ENCODE measurements at regions not wholly inside any gene's neighbourhood (a gene's known extent, or its start where the extent isn't known, plus 50 kb on each side); places are given as distances from the start of the nearest gene placed in this dataset.

DNA sequence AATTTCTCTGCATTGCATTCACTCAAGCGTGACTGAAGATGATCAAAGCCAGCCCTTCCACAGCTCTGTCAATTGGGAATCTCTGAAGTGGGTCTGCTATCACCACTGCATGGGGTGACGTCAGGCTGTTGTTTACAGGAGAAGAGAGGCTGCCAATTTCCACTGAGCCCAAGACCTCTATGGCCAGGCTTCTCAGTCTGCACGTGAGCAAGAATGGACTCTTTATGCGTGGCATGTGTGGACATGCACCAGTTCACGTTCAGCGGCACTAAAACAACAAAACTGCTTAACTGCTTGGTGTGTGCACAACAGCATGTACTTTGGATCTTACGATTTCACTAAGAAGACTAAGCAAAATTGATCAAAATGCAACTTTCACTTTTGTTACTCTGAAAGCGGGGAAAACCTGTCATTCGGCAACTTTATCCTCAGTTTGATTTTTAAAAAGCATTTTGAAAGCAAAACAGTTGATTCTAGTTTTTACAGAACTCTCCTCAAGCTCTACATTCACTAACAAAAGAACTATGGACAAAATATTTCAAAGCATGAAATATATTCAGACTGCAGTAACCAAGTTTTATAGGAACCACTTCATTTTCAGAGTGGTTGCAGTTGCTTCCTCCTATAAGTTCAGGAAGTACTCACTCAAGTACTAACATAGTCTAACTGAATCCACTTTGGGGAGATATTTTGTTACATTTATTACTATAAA lies 77.0 kb upstream of the SERTAD2 start (continued):
- TF ChIP-seq, protein P1, sequence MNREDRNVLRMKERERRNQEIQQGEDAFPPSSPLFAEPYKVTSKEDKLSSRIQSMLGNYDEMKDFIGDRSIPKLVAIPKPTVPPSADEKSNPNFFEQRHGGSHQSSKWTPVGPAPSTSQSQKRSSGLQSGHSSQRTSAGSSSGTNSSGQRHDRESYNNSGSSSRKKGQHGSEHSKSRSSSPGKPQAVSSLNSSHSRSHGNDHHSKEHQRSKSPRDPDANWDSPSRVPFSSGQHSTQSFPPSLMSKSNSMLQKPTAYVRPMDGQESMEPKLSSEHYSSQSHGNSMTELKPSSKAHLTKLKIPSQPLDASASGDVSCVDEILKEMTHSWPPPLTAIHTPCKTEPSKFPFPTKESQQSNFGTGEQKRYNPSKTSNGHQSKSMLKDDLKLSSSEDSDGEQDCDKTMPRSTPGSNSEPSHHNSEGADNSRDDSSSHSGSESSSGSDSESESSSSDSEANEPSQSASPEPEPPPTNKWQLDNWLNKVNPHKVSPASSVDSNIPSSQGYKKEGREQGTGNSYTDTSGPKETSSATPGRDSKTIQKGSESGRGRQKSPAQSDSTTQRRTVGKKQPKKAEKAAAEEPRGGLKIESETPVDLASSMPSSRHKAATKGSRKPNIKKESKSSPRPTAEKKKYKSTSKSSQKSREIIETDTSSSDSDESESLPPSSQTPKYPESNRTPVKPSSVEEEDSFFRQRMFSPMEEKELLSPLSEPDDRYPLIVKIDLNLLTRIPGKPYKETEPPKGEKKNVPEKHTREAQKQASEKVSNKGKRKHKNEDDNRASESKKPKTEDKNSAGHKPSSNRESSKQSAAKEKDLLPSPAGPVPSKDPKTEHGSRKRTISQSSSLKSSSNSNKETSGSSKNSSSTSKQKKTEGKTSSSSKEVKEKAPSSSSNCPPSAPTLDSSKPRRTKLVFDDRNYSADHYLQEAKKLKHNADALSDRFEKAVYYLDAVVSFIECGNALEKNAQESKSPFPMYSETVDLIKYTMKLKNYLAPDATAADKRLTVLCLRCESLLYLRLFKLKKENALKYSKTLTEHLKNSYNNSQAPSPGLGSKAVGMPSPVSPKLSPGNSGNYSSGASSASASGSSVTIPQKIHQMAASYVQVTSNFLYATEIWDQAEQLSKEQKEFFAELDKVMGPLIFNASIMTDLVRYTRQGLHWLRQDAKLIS (CRISPR knock-in tag; IDR thresholded peaks at IDR 0.05), result no peak
- TF ChIP-seq SAP130 (CRISPR knock-in tag; IDR thresholded peaks at IDR 0.05; ENCODE audit: low read depth) (peak; percentile 93), ADNP (CRISPR knock-in tag; IDR thresholded peaks at IDR 0.05) (no peak), JUND (CRISPR knock-in tag; IDR thresholded peaks at IDR 0.05) (peak; percentile 95), MYNN (CRISPR knock-in tag; IDR thresholded peaks at IDR 0.05; ENCODE audit: low read depth) (no peak; the same call in 1 of the 2 replicates), ZSCAN22 (CRISPR knock-in tag; IDR thresholded peaks at IDR 0.05) (no peak), FOXC1 (CRISPR knock-in tag; IDR thresholded peaks at IDR 0.05; ENCODE audit: borderline replicate concordance) (peak; percentile 97), NFKBIZ (CRISPR knock-in tag; IDR thresholded peaks at IDR 0.05) (peak; percentile 93), GZF1 (CRISPR knock-in tag; IDR thresholded peaks at IDR 0.05) (no peak), CAMTA2 (CRISPR knock-in tag; IDR thresholded peaks at IDR 0.05; ENCODE audit: borderline replicate concordance) (no peak), SATB2 (CRISPR knock-in tag; IDR thresholded peaks at IDR 0.05) (no peak), MTA1 (CRISPR knock-in tag; IDR thresholded peaks at IDR 0.05; ENCODE audit: borderline replicate concordance) (peak; percentile 82), ZNF564 (CRISPR knock-in tag; IDR thresholded peaks at IDR 0.05) (peak; percentile 78; the same call in 1 of the 2 replicates), ZFP36 (IDR thresholded peaks at IDR 0.05; ENCODE audit: borderline replicate concordance, low read depth, low read length, partially characterized antibody) (no peak), TARDBP (CRISPR knock-in tag; IDR thresholded peaks at IDR 0.05) (peak; percentile 98)
- TF ChIP-seq, protein P2, sequence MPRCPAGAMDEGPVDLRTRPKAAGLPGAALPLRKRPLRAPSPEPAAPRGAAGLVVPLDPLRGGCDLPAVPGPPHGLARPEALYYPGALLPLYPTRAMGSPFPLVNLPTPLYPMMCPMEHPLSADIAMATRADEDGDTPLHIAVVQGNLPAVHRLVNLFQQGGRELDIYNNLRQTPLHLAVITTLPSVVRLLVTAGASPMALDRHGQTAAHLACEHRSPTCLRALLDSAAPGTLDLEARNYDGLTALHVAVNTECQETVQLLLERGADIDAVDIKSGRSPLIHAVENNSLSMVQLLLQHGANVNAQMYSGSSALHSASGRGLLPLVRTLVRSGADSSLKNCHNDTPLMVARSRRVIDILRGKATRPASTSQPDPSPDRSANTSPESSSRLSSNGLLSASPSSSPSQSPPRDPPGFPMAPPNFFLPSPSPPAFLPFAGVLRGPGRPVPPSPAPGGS (CRISPR knock-in tag; IDR thresholded peaks at IDR 0.05), result no peak
- TF ChIP-seq, protein P3, sequence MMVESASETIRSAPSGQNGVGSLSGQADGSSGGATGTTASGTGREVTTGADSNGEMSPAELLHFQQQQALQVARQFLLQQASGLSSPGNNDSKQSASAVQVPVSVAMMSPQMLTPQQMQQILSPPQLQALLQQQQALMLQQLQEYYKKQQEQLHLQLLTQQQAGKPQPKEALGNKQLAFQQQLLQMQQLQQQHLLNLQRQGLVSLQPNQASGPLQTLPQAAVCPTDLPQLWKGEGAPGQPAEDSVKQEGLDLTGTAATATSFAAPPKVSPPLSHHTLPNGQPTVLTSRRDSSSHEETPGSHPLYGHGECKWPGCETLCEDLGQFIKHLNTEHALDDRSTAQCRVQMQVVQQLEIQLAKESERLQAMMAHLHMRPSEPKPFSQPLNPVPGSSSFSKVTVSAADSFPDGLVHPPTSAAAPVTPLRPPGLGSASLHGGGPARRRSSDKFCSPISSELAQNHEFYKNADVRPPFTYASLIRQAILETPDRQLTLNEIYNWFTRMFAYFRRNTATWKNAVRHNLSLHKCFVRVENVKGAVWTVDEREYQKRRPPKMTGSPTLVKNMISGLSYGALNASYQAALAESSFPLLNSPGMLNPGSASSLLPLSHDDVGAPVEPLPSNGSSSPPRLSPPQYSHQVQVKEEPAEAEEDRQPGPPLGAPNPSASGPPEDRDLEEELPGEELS (CRISPR knock-in tag; IDR thresholded peaks at IDR 0.05), result peak; percentile 99
- TF ChIP-seq, protein P4, sequence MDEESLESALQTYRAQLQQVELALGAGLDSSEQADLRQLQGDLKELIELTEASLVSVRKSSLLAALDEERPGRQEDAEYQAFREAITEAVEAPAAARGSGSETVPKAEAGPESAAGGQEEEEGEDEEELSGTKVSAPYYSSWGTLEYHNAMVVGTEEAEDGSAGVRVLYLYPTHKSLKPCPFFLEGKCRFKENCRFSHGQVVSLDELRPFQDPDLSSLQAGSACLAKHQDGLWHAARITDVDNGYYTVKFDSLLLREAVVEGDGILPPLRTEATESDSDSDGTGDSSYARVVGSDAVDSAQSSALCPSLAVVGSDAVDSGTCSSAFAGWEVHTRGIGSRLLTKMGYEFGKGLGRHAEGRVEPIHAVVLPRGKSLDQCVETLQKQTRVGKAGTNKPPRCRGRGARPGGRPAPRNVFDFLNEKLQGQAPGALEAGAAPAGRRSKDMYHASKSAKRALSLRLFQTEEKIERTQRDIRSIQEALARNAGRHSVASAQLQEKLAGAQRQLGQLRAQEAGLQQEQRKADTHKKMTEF (CRISPR knock-in tag; IDR thresholded peaks at IDR 0.05), result peak; percentile 91
- TF ChIP-seq, protein P5, sequence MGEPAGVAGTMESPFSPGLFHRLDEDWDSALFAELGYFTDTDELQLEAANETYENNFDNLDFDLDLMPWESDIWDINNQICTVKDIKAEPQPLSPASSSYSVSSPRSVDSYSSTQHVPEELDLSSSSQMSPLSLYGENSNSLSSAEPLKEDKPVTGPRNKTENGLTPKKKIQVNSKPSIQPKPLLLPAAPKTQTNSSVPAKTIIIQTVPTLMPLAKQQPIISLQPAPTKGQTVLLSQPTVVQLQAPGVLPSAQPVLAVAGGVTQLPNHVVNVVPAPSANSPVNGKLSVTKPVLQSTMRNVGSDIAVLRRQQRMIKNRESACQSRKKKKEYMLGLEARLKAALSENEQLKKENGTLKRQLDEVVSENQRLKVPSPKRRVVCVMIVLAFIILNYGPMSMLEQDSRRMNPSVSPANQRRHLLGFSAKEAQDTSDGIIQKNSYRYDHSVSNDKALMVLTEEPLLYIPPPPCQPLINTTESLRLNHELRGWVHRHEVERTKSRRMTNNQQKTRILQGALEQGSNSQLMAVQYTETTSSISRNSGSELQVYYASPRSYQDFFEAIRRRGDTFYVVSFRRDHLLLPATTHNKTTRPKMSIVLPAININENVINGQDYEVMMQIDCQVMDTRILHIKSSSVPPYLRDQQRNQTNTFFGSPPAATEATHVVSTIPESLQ (CRISPR knock-in tag; conservative IDR thresholded peaks at IDR 0.05), result no peak; the same call in 1 of the 2 replicates

Data from HepG2 (cell line).